GM10266 (cell line): ENCODE measurements at regions not wholly inside any gene's neighbourhood (a gene's known extent, or its start where the extent isn't known, plus 50 kb on each side); places are given as distances from the start of the nearest gene placed in this dataset.

ENCODE experiments used
- DNase-seq: peaks from one replicate; pipeline ENCODE4 v3.0.0; 2012; ENCODE audit errors: extremely low spot score
- TF ChIP-seq, protein P1 (sequence below): IDR thresholded peaks from 2 replicates; pipeline ENCODE4 v1.5.1; 2012; ENCODE audit warnings: mild to moderate bottlenecking, low read depth; ENCODE audit not compliant: control insufficient read depth, insufficient read depth; ENCODE audit errors: missing control alignments

DNA sequence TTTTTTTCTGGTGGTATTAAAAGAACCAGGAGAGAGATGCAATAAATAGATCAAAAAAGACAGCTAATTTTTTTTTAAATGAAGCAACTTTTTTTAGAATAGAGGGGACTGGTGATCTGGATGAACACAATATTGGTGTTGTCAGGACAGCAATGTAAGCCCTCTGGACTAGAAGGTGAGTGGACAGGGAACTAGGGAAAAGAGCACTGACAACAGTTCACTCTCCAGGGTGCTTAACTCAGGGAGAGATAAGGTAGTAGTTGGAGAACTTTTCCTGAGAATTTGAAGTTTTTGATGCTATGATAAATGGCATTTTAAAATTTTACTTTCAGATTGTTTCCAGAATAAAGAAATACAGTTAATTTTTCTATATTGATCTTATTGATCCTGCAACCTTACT is 158.3 kb upstream of the STAC start:
- TF ChIP-seq, protein P1, sequence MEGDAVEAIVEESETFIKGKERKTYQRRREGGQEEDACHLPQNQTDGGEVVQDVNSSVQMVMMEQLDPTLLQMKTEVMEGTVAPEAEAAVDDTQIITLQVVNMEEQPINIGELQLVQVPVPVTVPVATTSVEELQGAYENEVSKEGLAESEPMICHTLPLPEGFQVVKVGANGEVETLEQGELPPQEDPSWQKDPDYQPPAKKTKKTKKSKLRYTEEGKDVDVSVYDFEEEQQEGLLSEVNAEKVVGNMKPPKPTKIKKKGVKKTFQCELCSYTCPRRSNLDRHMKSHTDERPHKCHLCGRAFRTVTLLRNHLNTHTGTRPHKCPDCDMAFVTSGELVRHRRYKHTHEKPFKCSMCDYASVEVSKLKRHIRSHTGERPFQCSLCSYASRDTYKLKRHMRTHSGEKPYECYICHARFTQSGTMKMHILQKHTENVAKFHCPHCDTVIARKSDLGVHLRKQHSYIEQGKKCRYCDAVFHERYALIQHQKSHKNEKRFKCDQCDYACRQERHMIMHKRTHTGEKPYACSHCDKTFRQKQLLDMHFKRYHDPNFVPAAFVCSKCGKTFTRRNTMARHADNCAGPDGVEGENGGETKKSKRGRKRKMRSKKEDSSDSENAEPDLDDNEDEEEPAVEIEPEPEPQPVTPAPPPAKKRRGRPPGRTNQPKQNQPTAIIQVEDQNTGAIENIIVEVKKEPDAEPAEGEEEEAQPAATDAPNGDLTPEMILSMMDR = no peak
- DNase-seq = no peak

DNA sequence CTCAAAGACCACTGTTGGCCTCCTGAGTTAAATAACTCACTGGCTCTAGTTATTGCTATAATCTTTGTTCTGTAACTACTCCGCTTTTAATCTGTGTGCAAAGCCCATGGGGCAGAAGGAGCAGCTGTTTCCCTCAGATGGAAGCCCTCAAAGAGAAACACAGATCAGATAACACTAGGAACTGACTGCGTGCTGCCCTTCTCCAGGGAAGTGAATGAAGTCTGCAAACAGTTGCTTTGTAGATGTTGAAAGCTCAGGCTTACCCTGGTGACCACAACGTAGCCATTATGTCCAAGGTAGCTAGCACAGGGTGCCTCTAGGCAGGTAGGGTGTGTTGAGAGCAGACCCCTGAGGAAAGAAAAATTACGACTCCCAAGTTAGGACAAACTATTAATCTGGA is 152.3 kb upstream of the STAC start:
- TF ChIP-seq, protein P1 = no peak
- DNase-seq = no peak

DNA sequence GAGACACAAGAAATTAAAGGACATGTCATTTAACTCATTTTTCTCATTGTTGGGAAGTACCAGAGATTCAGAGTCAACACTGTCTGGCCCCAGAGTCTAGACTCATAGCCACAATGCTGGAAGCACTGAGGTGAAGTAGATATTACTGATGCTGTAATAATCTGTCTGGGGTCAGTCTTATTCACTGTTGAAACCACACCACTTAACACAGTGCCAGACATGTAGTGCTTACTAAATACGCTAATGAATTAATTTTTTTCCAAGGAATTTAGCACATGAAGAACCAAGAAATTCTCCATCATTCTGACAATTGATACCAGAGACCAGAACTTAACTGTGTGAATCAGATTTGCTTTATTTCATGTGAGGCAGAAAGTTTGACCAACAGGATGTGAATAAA is 150.8 kb upstream of the STAC start:
- TF ChIP-seq, protein P1 = no peak

DNA sequence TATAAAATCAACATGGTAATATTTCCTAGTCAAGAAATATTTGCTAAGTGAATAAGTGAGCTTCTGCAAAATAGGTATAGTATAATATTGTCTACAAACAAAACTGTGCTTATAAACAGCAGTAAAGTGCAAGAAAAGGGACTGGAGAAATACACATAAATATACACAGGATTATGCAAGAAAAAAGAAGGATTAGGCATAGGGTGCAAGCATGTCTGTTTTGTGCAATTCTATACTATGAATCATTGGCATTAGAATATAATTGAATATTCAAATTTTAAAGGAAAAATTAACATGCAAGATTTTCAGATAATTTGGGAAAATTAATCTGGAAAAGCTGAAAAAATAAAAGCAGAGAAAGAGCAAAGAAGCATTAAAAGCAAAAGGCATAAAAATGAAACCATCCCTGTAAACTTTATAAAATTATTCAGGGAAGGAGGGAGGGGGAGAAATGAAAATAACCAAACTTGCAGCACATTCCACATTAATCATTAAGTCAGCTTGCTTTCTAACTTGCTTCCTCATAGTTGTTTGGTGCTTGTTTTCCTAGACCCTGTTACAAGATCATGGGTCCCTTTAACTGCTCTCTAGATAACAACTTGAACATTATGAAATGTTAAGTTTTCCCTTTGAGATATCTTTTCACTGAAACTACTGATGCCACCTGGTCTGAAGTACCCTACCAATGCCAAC is 147.4 kb upstream of the STAC start:
- TF ChIP-seq, protein P1 = no peak
- DNase-seq = no peak

More for the DNA sequence above, 150.8 kb upstream of the STAC start:
- DNase-seq = no peak

DNA sequence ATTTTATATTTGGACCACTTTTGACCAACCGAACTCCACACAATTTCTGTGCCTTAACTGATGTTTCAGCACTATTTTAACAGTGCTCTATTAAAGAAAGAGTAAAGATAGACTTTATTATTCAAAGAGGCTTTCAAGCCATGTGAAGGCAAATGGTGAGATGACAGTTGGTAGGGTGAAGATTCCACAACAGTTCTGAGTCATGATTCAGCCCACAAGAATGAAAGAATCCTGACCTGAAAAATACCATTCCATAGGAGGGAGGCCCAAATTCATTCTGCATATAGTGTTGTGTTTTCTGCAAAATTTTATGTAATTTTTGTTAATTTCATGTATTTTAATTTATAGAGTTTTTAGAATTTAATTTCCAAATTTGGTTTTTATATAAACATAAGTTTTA is 135.6 kb upstream of the STAC start:
- TF ChIP-seq, protein P1 = no peak

DNA sequence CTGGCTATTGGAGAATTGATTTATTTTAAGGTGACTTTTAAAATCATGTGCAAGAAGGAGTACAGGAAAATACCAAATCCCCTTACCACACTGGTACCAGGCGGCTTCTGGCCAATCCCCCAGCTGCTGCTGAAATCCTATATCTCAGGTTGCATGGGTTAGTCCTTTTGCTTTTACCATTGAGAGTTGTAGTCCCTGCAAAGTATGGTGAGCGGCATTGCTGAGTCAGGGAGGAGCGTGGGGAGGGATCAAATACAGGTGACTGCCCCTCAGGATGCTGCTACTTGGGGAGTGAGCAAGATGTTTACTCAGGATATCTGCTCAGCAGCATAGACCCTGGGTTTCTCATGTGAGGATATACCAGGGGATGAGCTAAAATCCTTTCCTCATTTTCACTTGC is 131.9 kb upstream of the STAC start:
- no peak for DNase-seq
- TF ChIP-seq, protein P1 = no peak

More for the DNA sequence above, 135.6 kb upstream of the STAC start:
- no peak for DNase-seq

DNA sequence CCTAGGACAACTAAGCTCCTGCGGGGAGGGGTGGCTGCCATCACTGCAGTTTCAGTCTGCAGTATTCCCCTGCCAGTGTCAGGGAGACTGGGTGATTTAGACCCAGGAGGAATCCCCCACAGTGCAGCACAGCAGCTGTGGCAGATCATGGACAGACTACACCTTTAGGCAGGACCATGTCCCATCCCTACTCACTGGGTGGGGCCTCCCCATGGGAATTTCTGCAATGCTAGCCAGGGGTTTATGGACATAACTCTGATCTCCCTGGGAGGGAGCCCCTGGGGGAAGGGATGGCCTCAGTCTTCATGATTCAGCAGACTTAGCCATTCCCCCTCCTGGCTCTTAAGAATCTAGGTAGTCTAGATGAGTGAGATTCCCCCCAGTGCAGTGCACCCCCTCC is 130.1 kb upstream of the STAC start:
- TF ChIP-seq, protein P1 = no peak
- DNase-seq = no peak
